Lung (tissue), 11 donors: ENCODE measurements at regions not wholly inside any gene's neighbourhood (a gene's known extent, or its start where the extent isn't known, plus 50 kb on each side); places are given as distances from the start of the nearest gene placed in this dataset.

ENCODE experiments used
- ATAC-seq: fragments of 200-7000 bp; cut with Tn5 transposase; one replicate; pipeline ENCODE4 v1.9.1; 2020; ENCODE audit warnings: moderate number of reproducible peaks; ENCODE audit not compliant: insufficient read depth, low FRiP score
- DNase-seq, 3 donors: peaks; one replicate each; pipeline ENCODE4 v3.0.0-alpha.2; 2013 to 2017
- H3K27ac ChIP-seq, 2 donors: one replicate each; pipeline ENCODE4 v1.5.1; 2013; ENCODE audit warnings: mild to moderate bottlenecking in 2 of 2, moderate library complexity in 2 of 2, control low read depth in 1 of 2, inconsistent platforms in 1 of 2, low read depth in 1 of 2, low read length in 1 of 2
- H3K27me3 ChIP-seq, 3 donors: one replicate each; pipeline ENCODE4 v1.5.1; 2013; ENCODE audit warnings: low read length in 2 of 3; ENCODE audit not compliant: control insufficient read depth in 3 of 3, insufficient read depth in 3 of 3
- H3K36me3 ChIP-seq, 4 donors: one replicate each; pipeline ENCODE4 v1.5.1; 2013; ENCODE audit warnings: low read length in 4 of 4, mild to moderate bottlenecking in 1 of 4, moderate library complexity in 1 of 4; ENCODE audit not compliant: control insufficient read depth in 4 of 4, insufficient read depth in 4 of 4
- H3K4me1 ChIP-seq, 5 donors: one replicate each; pipeline ENCODE4 v1.5.1; 2013; ENCODE audit warnings: low read length in 5 of 5, mild to moderate bottlenecking in 2 of 5, moderate library complexity in 1 of 5; ENCODE audit not compliant: control insufficient read depth in 5 of 5, insufficient read depth in 5 of 5
- H3K4me3 ChIP-seq: one replicate; pipeline ENCODE4 v1.5.1; 2013; ENCODE audit warnings: mild to moderate bottlenecking, control low read depth, moderate library complexity
- H3K9ac ChIP-seq, 2 donors: one replicate each; pipeline ENCODE4 v1.5.1; 2013; ENCODE audit warnings: low read length in 2 of 2, control low read depth in 1 of 2; ENCODE audit not compliant: insufficient read depth in 1 of 2
- H3K9me3 ChIP-seq, 4 donors: one replicate each; pipeline ENCODE4 v1.5.1; 2013; ENCODE audit warnings: low read length in 3 of 4, mild to moderate bottlenecking in 1 of 4, moderate library complexity in 1 of 4; ENCODE audit not compliant: control insufficient read depth in 4 of 4, insufficient read depth in 3 of 4
- CTCF ChIP-seq: IDR thresholded peaks from 2 replicates; pipeline ENCODE4 v1.5.1; 2012; ENCODE audit warnings: mild to moderate bottlenecking; ENCODE audit errors: control extremely low read depth, extremely low read depth
- WGBS, 2 donors: extraction: QIAGEN DNeasy Blood & Tissue Kit; methylation state at CpG; one replicate each; pipeline ENCODE4 v1.1.7; 2013; 5-methylcytosine and 5-hydroxymethylcytosine counted together
- donor health status: control.
- donor health status: control.
- donor health status: Bipolar disorder and iron deficiency.
- donor health status: healthy.
- donor health status: DM: yes; HTN: yes; CAD: no.

GRCh38 chr4:32994981-32995881 is 2275.1 kb downstream of the PCDH7 start:
- Histone ChIP-seq H3K4me3 (no peak overlapping the region), H3K4me1 (no peaks in the 10 kb centered on the region), H3K27me3 (no peaks in the 10 kb centered on the region), H3K9ac (no peak overlapping the region), H3K27ac (no peak overlapping the region), H3K9me3 (no peaks in the 10 kb centered on the region), H3K36me3 (no peaks in the 10 kb centered on the region)
- WGBS, 2 donors: 67 to 80% methylated on average over 3 of the region's 3 CpGs
- TF ChIP-seq CTCF: no peak
- no peak for ATAC-seq
- DNase-seq: no peak

GRCh38 chr4:33013282-33013681 is 2293.1 kb downstream of the PCDH7 start:
- Histone ChIP-seq H3K27ac (no peak overlapping the region), H3K4me3 (no peak overlapping the region), H3K9me3 (no peaks in the 10 kb centered on the region), H3K36me3 (no peaks in the 10 kb centered on the region), H3K4me1 (no peaks in the 10 kb centered on the region), H3K27me3 (no peaks in the 10 kb centered on the region), H3K9ac (no peak overlapping the region)
- no peak for ATAC-seq
- no peak for TF ChIP-seq CTCF
- WGBS, 2 donors: 77 to 81% methylated on average over 2 of the region's 2 CpGs
- DNase-seq: no peak

- Histone ChIP-seq H3K27me3 (no peaks in the 10 kb centered on the region), H3K27ac (no peak overlapping the region), H3K9ac (no peak overlapping the region), H3K4me1 (no peaks in the 10 kb centered on the region), H3K9me3 (no peaks in the 10 kb centered on the region), H3K36me3 (no peaks in the 10 kb centered on the region), H3K4me3 (no peak overlapping the region)
- 93 to 96% methylated on average over 2 of the region's 2 CpGs for WGBS, 2 donors
- no peak for TF ChIP-seq CTCF
- ATAC-seq: no peak
- no peak for DNase-seq
These were observed 2305.1 kb downstream of the PCDH7 start for GRCh38 chr4:33025236-33025635.
